H1 (cell line): ENCODE measurements at regions not wholly inside any gene's neighbourhood (a gene's known extent, or its start where the extent isn't known, plus 50 kb on each side); places are given as distances from the start of the nearest gene placed in this dataset.

Experiments
- CTCF ChIA-PET: fragments of 300-600 bp; sonication (Branson Sonifier 250); formaldehyde crosslinking; loops from one replicate; lab custom pipeline; 2021; ENCODE audit not compliant: partially characterized antibody; lab: Charles Lee
- POLR2A ChIA-PET: fragments of 300-600 bp; sonication (Branson Sonifier 250); formaldehyde crosslinking; loops from one replicate; lab custom pipeline; 2021; ENCODE audit warnings: inconsistent platforms; ENCODE audit not compliant: partially characterized antibody; lab: Charles Lee
- DNase-seq, 2 experiments: peaks; one replicate each; pipeline versions ENCODE4 v3.0.0 to v3.0.0-alpha.2; 2010 to 2022; ENCODE audit warnings: low spot score in 2 of 2, low read depth in 1 of 2, mixed read lengths in 1 of 2
- FAIRE-seq: peaks from 2 replicates; lab custom pipeline; 2011; peaks lifted over from hg19 to GRCh38; lab: Jason Lieb, UNC
- H2AFZ ChIP-seq: 2 replicates; pipeline ENCODE4 v1.8.1; 2012; ENCODE audit warnings: low read length, inconsistent platforms
- H2AK5ac ChIP-seq: 2 replicates; pipeline ENCODE4 v1.6.1; 2013; ENCODE audit warnings: low read depth, low read length
- H2BK120ac ChIP-seq: replicated peaks from 2 replicates; pipeline ENCODE3; 2013; ENCODE audit warnings: low read depth, low read length, inconsistent platforms
- H2BK12ac ChIP-seq: 2 replicates; pipeline ENCODE4 v1.6.1; 2013; ENCODE audit warnings: low read depth, low read length
- H2BK15ac ChIP-seq: 2 replicates; pipeline ENCODE4 v1.6.1; 2013; ENCODE audit warnings: low read length
- H2BK20ac ChIP-seq: 2 replicates; pipeline ENCODE4 v1.6.1; 2013; ENCODE audit warnings: low read length
- H2BK5ac ChIP-seq: 2 replicates; pipeline ENCODE4 v1.6.1; 2013; ENCODE audit warnings: low read depth, low read length
- H3K14ac ChIP-seq: 2 replicates; pipeline ENCODE4 v1.6.1; 2013; ENCODE audit warnings: inconsistent platforms; ENCODE audit not compliant: insufficient read length
- H3K18ac ChIP-seq: 2 replicates; pipeline ENCODE4 v1.6.1; 2013; ENCODE audit warnings: low read length; ENCODE audit errors: extremely low read depth
- H3K23ac ChIP-seq: 2 replicates; pipeline ENCODE4 v1.6.1; 2013; ENCODE audit warnings: inconsistent platforms; ENCODE audit not compliant: insufficient read length
- H3K23me2 ChIP-seq: 2 replicates; pipeline ENCODE4 v1.6.1; 2013; ENCODE audit warnings: low read depth, low read length
- H3K27ac ChIP-seq: 2 replicates; pipeline ENCODE4 v1.6.1; 2011; ENCODE audit warnings: low read depth, low read length, inconsistent platforms
- H3K27me3 ChIP-seq, 4 experiments: replicated peaks in 1 of 4; 1 replicate in 1 of 4; 2 replicates in 3 of 4; pipeline versions ENCODE4 v1.6.1 to v1.8.1; 2011 to 2013; ENCODE audit warnings: low read length in 3 of 4, mild to moderate bottlenecking in 3 of 4, inconsistent platforms in 2 of 4, mixed read lengths in 2 of 4, moderate library complexity in 1 of 4; ENCODE audit not compliant: control insufficient read depth in 3 of 4, insufficient read depth in 3 of 4; ENCODE audit errors: extremely low read depth in 1 of 4
- H3K36me3 ChIP-seq, 4 experiments: 2 replicates each; pipeline versions ENCODE4 v1.6.1 to v1.8.1; 2011 to 2013; ENCODE audit warnings: mild to moderate bottlenecking in 4 of 4, low read length in 3 of 4, moderate library complexity in 2 of 4, control low read depth in 1 of 4, inconsistent platforms in 1 of 4; ENCODE audit not compliant: insufficient read depth in 4 of 4, control insufficient read depth in 2 of 4
- H3K4ac ChIP-seq: replicated peaks from 2 replicates; pipeline ENCODE3; 2013; ENCODE audit warnings: low read length, low read depth, mixed read lengths, inconsistent platforms; ENCODE audit not compliant: insufficient read length
- H3K4me1 ChIP-seq, 4 experiments: replicated peaks in 1 of 4; 1 replicate in 1 of 4; 2 replicates in 3 of 4; pipeline versions ENCODE4 v1.6.1 to v1.8.1; 2011 to 2013; ENCODE audit warnings: low read length in 3 of 4, inconsistent platforms in 2 of 4, mixed read lengths in 1 of 4; ENCODE audit not compliant: insufficient read depth in 4 of 4, control insufficient read depth in 3 of 4
- H3K4me2 ChIP-seq, 2 experiments: 2 replicates each; pipeline versions ENCODE4 v1.6.1 to v1.8.1; 2011 to 2013; ENCODE audit warnings: low read depth in 2 of 2, low read length in 2 of 2, control low read depth in 1 of 2, inconsistent platforms in 1 of 2, mild to moderate bottlenecking in 1 of 2; ENCODE audit not compliant: insufficient read depth in 1 of 2
- H3K4me3 ChIP-seq, 4 experiments: fragments of 200-600, 300-600 bp in 1 of 4; sonication (generic), shearing (Covaris generic), sonication (Bioruptor Twin) in 1 of 4; 2 replicates each; pipeline versions ENCODE4 v1.5.1 to v1.8.1; 2011 to 2016; ENCODE audit warnings: low read length in 4 of 4, low read depth in 3 of 4, control low read depth in 2 of 4, inconsistent platforms in 2 of 4, mild to moderate bottlenecking in 2 of 4, mixed read lengths in 1 of 4, moderate library complexity in 1 of 4; ENCODE audit not compliant: insufficient read depth in 2 of 4; ENCODE audit errors: extremely low read depth in 1 of 4
- H3K56ac ChIP-seq: replicated peaks from 2 replicates; pipeline ENCODE3; 2013; ENCODE audit warnings: low read depth, mild to moderate bottlenecking, mixed read lengths, low read length, inconsistent platforms; ENCODE audit not compliant: insufficient read length
- H3K79me1 ChIP-seq: 2 replicates; pipeline ENCODE4 v1.6.1; 2013; ENCODE audit warnings: low read depth, low read length, control low read depth
- H3K79me2 ChIP-seq, 2 experiments: 2 replicates each; pipeline versions ENCODE4 v1.6.1 to v1.8.1; 2012 to 2013; ENCODE audit warnings: low read length in 2 of 2, mild to moderate bottlenecking in 2 of 2, inconsistent platforms in 1 of 2; ENCODE audit not compliant: insufficient read depth in 2 of 2, control insufficient read depth in 1 of 2
- H3K9ac ChIP-seq, 4 experiments: replicated peaks in 1 of 4; 1 replicate in 1 of 4; 2 replicates in 3 of 4; pipeline versions ENCODE4 v1.6.1 to v1.8.1; 2011 to 2013; ENCODE audit warnings: low read depth in 3 of 4, low read length in 3 of 4, control low read depth in 2 of 4, mild to moderate bottlenecking in 2 of 4, moderate library complexity in 2 of 4, inconsistent platforms in 1 of 4; ENCODE audit errors: extremely low read depth in 1 of 4
- H3K9me3 ChIP-seq, 2 experiments: 2 replicates each; pipeline versions ENCODE4 v1.6.1 to v1.8.1; 2012 to 2013; ENCODE audit warnings: mild to moderate bottlenecking in 2 of 2, moderate library complexity in 2 of 2, control low read depth in 1 of 2, inconsistent platforms in 1 of 2, low read depth in 1 of 2, low read length in 1 of 2, mixed read lengths in 1 of 2; ENCODE audit not compliant: insufficient read depth in 2 of 2
- H4K20me1 ChIP-seq, 2 experiments: replicated peaks in 1 of 2; 2 replicates each; pipeline versions ENCODE3 to v1.8.1; 2011 to 2013; ENCODE audit warnings: inconsistent platforms in 2 of 2, low read length in 2 of 2, mild to moderate bottlenecking in 1 of 2; ENCODE audit not compliant: insufficient read depth in 2 of 2, control insufficient read depth in 1 of 2
- H4K5ac ChIP-seq: 2 replicates; pipeline ENCODE4 v1.6.1; 2013; ENCODE audit warnings: low read length, low read depth, mixed read lengths, inconsistent platforms; ENCODE audit not compliant: insufficient read length
- H4K8ac ChIP-seq: 2 replicates; pipeline ENCODE4 v1.8.0; 2013; ENCODE audit warnings: mild to moderate bottlenecking, moderate library complexity, low read length, inconsistent platforms; ENCODE audit not compliant: insufficient read depth; ENCODE audit errors: extremely low read depth
- H4K91ac ChIP-seq: replicated peaks from 2 replicates; pipeline ENCODE3; 2013; ENCODE audit warnings: low read length, mixed read lengths, inconsistent platforms; ENCODE audit not compliant: insufficient read length
- HDAC2 ChIP-seq, 2 experiments: fragments of 300-600 bp in 1 of 2; sonication (generic) in 1 of 2; IDR thresholded peaks; 2 replicates each; pipeline ENCODE4 v1.6.1; 2011 to 2012; ENCODE audit warnings: low read depth in 2 of 2, low read length in 2 of 2, mild to moderate bottlenecking in 2 of 2, moderate library complexity in 2 of 2, borderline replicate concordance in 1 of 2, inconsistent platforms in 1 of 2
- RBBP5 ChIP-seq: IDR thresholded peaks from 2 replicates; pipeline ENCODE4 v1.7.1; 2012; ENCODE audit warnings: low read depth, mild to moderate bottlenecking, inconsistent platforms, low read length, moderate library complexity, borderline replicate concordance
- RXRA ChIP-seq: IDR thresholded peaks from 2 replicates; pipeline ENCODE4 v1.6.1; 2011; ENCODE audit warnings: low read depth, mild to moderate bottlenecking, low read length, moderate library complexity; ENCODE audit not compliant: insufficient read depth
- SIRT6 ChIP-seq: IDR thresholded peaks from one replicate; pipeline ENCODE4 v1.7.1; 2012; ENCODE audit warnings: low read length, inconsistent platforms
- SIX5 ChIP-seq: IDR thresholded peaks from 2 replicates; pipeline ENCODE4 v1.6.1; 2011; ENCODE audit warnings: mild to moderate bottlenecking, low read depth, low read length
- SP2 ChIP-seq: IDR thresholded peaks from 2 replicates; pipeline ENCODE4 v1.6.1; 2012; ENCODE audit warnings: mild to moderate bottlenecking, low read length, inconsistent platforms
- SUZ12 ChIP-seq: fragments of 200-600 bp; sonication (generic); IDR thresholded peaks from 2 replicates; pipeline ENCODE4 v1.6.1; 2012; ENCODE audit warnings: mild to moderate bottlenecking, inconsistent platforms, low read length, moderate library complexity, mixed read lengths
- WGBS, 2 experiments: shearing (Covaris generic) in 1 of 2; methylation state at CpG; one replicate each; pipeline versions ENCODE4 v1.1.6 to v1.1.7; 2013 to 2015; ENCODE audit warnings: low lambda C conversion rate in 2 of 2, mixed read lengths in 2 of 2, inconsistent platforms in 1 of 2, low coverage in 1 of 2, missing lambda C conversion rate in 1 of 2; ENCODE audit not compliant: insufficient replicate concordance in 2 of 2, insufficient coverage in 1 of 2, insufficient read length in 1 of 2; ENCODE audit errors: extremely low coverage in 1 of 2, missing lambda C conversion rate in 1 of 2; 5-methylcytosine and 5-hydroxymethylcytosine counted together
- TF ChIP-seq, protein P1 (sequence below), 3 experiments: IDR thresholded peaks; 1 replicate in 2 of 3; 2 replicates in 1 of 3; pipeline versions ENCODE4 v1.5.1 to v1.6.1; 2011; ENCODE audit warnings: low read length in 3 of 3, mild to moderate bottlenecking in 3 of 3, inconsistent platforms in 2 of 3, low read depth in 1 of 3, moderate library complexity in 1 of 3; ENCODE audit not compliant: insufficient read depth in 1 of 3; ENCODE audit errors: control extremely low read depth in 1 of 3

DNA sequence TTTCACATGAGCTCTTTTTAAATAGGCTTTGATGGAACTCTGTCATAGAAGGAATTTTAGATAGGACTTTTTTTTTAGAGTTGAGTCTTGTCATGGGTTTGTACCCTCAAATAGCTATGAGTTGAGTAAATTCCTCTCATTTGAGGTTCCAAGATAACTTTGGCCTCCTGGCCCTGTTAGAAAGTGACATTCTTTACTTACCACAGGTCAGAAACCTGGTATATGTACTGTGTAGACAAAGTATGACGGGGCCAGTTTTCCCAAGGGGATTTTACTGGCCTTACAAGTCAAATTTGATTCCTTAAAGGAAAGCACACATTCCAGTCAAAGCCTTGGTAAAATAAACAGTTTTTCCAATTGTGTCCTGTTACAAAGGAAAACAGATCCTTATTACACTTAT lies 729.3 kb upstream of the LUZP2 start:
- peaks cover 0 to 5% (median 0%) of the 10 kb centered on the region in 4 experiments; a peak in 3 of 8 replicates for H3K36me3 ChIP-seq
- H4K20me1 ChIP-seq: no peaks in the 10 kb centered on the region
- no peak overlapping the region for H3K9ac ChIP-seq
- H4K91ac ChIP-seq: no peak overlapping the region
- H3K27me3 ChIP-seq: no peaks in the 10 kb centered on the region
- FAIRE-seq: no peak
- no peaks in the 10 kb centered on the region for H3K79me1 ChIP-seq
- WGBS, 2 experiments: 93% methylated on average over 1 of the region's 1 CpG; no CpG with 5 or more reads in 1 of the 2 experiments
- H3K9me3 ChIP-seq: peaks cover 30 to 41% of the 10 kb centered on the region in 2 experiments
- DNase-seq: no peak
- no peak overlapping the region for H2BK120ac ChIP-seq
- H3K18ac ChIP-seq: no peak overlapping the region
- no peaks in the 10 kb centered on the region for H3K23me2 ChIP-seq
- H3K23ac ChIP-seq: no peak overlapping the region
- H3K56ac ChIP-seq: no peak overlapping the region
- no peaks in the 10 kb centered on the region for H3K79me2 ChIP-seq
- H2AFZ ChIP-seq: no peak overlapping the region
- CTCF ChIA-PET: interaction anchor here (1.1 kb wide), 1 partner anchor 18 kb away, joined by 3 read pairs; no protein-coding TSS in a partner anchor
- no peak overlapping the region for H2AK5ac ChIP-seq
- no peak overlapping the region for H3K14ac ChIP-seq
- H3K4me1 ChIP-seq: no peaks in the 10 kb centered on the region
- H2BK12ac ChIP-seq: no peak overlapping the region
- H4K5ac ChIP-seq: no peak overlapping the region
- no peak overlapping the region for H3K4me2 ChIP-seq
- H2BK20ac ChIP-seq: no peak overlapping the region
- H2BK5ac ChIP-seq: no peak overlapping the region
- POLR2A ChIA-PET: no interaction called here
- no peak overlapping the region for H3K4ac ChIP-seq
- H4K8ac ChIP-seq: no peak overlapping the region
- H2BK15ac ChIP-seq: no peak overlapping the region
- TF ChIP-seq SIRT6 (no peak), SIX5 (no peak), RBBP5 (no peak), SP2 (no peak), HDAC2 (IDR thresholded peaks at IDR 0.05; ENCODE audit: borderline replicate concordance in 1 of 2, low read depth in 2 of 2, low read length in 2 of 2) (no peak), SUZ12 (no peak), RXRA (no peak)
- TF ChIP-seq, protein P1, sequence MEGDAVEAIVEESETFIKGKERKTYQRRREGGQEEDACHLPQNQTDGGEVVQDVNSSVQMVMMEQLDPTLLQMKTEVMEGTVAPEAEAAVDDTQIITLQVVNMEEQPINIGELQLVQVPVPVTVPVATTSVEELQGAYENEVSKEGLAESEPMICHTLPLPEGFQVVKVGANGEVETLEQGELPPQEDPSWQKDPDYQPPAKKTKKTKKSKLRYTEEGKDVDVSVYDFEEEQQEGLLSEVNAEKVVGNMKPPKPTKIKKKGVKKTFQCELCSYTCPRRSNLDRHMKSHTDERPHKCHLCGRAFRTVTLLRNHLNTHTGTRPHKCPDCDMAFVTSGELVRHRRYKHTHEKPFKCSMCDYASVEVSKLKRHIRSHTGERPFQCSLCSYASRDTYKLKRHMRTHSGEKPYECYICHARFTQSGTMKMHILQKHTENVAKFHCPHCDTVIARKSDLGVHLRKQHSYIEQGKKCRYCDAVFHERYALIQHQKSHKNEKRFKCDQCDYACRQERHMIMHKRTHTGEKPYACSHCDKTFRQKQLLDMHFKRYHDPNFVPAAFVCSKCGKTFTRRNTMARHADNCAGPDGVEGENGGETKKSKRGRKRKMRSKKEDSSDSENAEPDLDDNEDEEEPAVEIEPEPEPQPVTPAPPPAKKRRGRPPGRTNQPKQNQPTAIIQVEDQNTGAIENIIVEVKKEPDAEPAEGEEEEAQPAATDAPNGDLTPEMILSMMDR (IDR thresholded peaks at IDR 0.05; ENCODE audit: control extremely low read depth in 1 of 3, insufficient read depth in 1 of 3, low read depth in 1 of 3, low read length in 3 of 3): no peak
- no peak overlapping the region for H3K27ac ChIP-seq
- no peak overlapping the region for H3K4me3 ChIP-seq
